Activated CD4-positive, alpha-beta T cell treated with anti-CD3 and anti-CD28 coated beads, Interleukin-2, amount 50 U/mL, for 4 hours (primary cell): ENCODE measurements at regions not wholly inside any gene's neighbourhood (a gene's known extent, or its start where the extent isn't known, plus 50 kb on each side); places are given as distances from the start of the nearest gene placed in this dataset.
"Not testable (repeated sequence)": the region's sequence is repeated elsewhere in the genome, so short reads cannot be mapped to it uniquely, and the experiment has no call there.

Experiments used
- DNase-seq, 2 experiments: peaks; one replicate each; pipeline ENCODE4 v3.0.0-alpha.2; 2020

DNA sequence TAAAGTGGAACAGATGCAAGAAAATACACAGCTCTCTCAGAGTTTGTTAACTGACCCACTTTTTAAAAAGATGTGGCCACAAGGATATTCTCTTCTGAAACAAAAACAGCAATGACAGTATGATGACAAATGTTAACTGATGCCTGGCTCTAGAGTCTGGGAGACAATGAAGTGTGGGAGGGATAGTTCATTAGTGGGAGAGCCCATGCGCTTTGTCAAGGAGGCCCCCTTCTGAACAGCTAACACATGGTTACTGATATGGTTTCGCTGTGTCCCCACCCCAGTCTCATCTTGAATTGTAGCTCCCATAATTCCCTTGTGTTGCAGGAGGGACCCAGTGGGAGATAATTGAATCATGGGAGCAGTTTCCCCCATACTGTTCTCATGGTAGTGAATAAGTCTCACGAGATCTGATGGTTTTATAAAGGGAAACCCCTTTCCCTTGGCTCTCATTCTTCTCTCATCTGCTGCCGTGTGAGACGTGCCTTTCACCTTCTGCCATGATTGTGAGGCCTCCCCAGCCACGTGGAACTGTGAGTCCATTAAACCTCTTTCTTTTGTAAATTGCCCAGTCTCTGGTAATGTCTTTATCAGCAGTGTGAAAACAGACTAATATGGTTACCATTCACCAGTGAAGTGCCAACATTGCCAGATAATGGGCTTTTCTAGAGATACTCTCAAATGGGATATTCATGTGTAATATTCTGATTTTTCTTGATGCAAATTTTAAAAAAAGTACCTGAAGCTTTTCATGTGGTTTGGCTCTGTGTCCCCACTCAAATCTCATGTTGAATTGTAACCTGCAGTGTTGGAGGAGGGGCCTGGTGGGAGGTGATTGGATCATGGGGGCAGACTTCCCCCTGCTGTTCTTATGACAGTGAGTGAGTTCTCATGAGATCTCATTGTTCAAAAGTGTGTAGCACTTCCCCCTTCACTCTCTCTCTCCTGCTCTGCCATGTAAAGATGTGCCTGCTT is 435.8 kb downstream of the SHISA9 start:
- not testable (repeated sequence) for DNase-seq

DNA sequence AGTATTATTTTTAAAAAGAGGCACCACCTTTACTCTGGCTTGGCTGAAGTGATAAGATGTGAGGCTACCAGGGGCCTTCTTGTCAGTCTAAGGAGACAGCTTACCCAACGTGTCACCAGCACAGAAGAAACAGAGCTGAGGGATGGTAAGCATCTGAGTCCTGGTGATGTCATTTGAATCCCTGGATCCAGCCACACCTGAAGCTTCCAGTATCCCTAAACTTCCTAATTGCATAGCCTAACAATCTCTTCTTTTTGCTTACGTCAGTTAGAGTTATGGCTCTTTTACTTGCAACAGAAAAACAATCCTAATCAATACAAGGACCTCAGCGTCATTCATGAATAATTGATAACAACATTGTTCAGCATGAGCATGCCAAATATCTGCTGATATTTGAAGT is 436.6 kb downstream of the SHISA9 start:
- no peak for DNase-seq

DNA sequence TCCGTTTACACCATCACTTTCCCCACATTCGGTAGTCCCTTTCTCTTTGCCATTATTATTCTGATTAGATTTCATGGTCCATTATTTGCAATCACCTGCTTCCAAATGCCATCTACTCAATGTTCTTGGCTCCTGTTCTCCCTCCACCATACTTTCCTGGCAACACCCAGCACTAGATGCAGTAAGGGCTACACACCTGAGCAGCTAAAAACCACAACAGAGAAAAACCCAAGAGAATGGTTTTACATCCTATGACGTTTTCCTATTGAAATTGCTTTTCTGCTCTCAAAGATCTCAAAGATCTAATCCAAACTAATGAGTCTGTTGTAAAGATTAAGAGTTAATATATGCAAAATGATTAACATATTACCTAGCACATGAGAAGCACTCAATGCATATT is 441.3 kb downstream of the SHISA9 start:
- DNase-seq = no peak

DNA sequence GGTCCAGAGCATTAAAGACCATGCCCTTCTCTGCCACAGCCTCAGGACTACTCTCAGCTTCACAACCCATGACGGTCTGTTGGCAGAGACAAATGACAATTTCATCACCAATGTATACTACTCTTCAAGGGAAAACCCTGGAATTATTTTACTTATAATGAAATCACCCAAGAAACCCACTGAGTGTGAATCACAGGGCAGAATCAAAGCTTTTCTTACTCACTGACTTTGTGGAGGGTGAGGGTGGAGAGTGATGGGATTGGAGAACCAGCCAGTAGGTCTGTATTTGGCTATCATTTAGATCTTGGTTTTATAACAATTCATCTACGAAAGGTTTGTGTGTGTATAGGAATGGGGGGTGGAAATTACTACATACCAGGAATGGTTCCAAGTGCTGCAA is 442.6 kb downstream of the SHISA9 start:
- no peak for DNase-seq

DNA sequence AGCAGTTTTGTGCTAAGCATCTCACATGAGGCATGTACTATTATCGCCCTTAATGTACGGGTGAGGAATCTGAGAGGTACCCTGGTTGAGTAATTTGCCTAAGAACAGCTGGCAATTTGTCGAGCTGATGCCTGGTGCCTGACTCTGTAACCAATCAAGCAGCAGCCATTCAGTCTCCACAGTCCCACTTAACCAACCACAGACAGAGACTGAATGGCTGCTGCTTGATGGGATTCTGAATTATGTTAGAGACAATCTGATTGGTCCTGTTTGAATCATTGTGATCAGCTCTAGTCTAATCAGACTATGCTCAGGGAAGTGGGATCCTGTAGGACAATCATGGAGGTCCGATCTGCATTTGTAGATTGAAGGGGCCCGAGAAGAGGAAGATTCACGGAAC is 447.0 kb downstream of the SHISA9 start:
- DNase-seq = no peak

DNA sequence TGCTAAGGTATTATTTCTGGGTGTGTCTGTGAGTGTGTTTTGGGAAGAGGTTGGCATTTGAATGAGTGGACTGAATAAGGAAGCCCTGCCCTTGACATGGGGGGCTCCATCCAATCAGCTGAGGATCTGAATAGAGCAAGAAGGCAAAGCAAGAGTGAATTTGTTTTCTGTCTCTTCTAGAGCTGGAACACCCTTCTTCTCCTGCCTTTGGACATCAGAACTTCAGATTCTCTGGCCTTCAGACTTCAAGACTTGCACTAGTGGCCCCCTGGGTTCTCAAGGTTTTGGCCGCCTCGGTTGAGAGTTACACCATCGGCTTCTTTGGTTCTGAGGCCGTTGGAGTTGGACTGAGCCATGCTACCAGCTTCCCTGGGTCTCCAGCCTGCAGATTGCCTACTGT is 448.6 kb downstream of the SHISA9 start:
- no peak for DNase-seq

DNA sequence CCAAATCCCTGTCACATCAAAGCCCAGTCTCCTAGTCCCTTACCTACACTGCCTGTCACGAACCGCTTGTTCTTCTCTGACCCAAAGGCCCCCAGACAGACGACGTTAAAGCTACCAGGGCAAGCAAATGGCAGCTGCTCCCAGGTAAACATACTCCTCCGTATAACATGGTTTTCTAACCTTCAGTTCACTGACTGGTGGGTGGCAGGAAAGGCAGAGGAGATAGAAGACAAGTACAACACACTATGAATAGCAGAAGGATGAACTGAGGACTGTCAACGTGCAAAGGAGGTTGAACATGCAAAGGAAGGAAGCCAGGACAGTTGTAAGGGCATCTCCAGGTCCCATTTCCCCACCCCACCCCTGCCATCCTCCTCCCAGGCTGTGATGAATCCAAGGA is 449.8 kb downstream of the SHISA9 start:
- no peak for DNase-seq

DNA sequence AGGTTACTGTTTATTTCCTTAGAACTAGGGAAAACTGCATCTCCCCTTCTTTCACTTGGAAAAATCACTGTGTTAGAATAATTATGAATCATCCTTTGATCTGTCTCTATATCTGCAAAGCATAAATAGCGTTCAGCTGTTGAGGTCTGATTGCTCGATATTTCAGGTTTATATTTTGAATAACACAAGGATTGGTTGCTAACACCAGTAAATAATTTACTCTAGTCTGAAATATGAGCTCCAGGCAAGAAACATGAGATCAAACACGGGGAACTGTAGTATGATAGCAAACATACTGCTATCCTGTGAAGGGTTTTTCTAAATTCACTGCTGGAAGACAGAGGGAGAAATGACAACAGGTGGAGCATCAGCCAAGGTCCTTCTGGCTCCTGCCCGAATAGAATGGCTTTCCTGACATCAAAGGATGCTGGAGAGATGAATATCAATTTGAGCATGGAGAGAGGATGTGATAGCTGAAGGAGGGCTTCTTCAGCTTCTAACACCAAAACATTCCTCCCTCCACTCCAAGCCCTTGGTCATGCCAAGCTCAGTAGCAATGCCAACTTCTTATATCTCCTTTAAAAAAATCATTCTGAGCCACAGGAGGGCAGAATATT is 450.3 kb downstream of the SHISA9 start:
- no peak for DNase-seq

DNA sequence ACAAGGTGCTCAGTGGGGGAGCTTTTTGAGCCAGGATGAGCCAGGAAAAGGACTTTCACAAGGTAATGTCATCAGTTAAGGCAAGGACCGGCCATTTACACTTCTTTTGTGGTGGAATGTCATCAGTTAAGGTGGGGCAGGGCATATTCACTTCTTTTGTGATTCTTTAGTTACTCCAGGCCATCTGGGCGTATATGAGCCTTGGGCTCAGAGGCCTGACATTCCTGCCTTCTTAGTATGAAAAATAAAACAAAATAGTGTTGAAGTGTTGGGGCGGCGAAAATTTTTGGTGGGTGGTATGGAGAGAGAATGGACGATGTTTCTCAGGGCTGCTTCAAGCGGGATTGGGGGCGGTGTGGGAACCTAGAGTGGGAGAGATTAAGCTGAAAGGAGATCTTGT is 451.4 kb downstream of the SHISA9 start:
- not testable (repeated sequence) for DNase-seq

DNA sequence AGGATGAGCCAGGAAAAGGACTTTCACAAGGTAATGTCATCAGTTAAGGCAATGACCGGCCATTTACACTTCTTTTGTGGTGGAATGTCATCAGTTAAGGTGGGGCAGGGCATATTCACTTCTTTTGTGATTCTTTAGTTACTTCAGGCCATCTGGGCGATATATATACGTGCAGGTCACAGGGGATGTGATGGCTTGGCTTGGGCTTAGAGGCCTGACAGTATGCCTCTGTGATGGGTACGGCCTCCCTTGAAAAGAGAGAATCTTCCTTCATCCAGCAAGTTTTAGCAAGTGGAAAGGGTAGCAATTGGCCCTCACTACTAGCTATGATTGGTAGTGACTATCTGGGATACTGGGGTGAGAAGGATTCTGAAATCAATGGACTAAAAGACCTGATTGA is 456.4 kb downstream of the SHISA9 start:
- not testable (repeated sequence) for DNase-seq

DNA sequence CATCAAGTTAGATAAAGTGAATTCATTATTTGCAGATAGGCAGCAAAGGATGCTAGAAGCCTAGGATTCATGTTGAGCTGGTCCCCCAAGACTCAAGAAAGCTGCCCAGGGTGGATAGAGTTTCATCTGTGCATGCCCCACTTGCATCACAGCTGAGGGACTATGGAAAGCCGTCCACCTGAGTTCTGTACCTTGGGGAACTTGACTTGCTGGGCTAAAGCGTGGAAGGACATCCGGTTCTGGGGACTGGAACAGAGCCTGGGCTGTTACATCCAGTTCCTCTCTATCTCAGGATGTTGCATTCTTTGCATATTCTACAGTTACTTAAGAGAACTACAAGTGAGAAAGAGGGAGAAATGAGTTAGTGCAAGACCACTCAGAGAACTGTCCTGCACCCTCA is 458.4 kb downstream of the SHISA9 start:
- DNase-seq = no peak

DNA sequence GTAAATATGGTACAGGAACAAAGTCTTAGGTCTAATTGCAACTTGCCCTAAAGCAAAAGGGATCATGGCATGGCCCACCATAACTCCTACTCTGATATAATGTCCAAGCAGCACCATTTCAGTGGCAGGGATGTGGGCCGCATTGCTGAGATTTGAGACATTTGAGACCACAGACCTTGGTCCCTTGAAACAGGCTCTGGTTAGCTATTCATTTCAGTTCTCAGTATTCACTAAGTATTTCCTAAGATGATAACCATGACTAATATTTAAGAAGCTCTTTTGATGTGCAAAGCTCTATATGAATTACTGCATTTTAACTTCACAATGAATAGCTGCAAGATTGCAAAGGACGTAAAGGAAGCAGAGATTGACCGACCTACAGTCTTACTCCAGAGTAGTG is 471.0 kb downstream of the SHISA9 start:
- no peak for DNase-seq

DNA sequence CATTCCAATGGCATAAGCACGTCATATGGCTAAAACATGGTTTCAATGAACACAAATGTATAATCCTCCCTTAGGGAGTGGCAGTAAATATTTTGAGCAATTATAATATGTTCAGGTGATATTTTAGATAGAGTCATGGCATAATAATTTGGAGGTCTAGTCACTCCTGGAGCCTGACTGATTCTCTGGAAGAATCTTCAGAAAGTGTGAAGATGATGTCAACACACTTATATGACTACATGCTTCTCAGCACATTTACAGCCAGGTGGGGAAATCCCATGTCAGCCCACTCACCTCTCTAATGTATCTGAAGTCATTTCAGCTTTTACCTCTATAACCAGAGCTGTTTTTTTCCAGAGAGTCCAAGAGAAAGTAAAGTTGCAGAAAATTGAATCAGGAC is 474.8 kb downstream of the SHISA9 start:
- no peak for DNase-seq

DNA sequence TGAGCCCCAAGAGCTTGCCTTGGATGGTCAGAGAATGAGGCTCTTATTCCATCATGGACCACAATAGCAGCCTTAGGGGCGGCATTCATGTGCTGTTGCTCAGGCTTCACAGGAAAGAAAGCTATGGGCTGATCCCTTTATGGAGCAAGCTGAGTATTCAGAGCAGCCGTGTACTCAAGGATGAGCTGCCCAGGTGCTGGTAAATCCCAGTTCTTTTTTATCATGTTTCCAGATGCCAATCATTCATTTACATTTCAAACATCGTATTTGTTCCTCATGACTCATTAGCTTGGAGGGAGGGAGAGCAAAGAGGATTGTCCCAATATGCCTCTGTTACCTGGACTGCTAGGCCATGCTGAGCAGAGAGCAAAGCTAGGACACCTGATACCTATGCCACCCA is 475.7 kb downstream of the SHISA9 start:
- no peak for DNase-seq

DNA sequence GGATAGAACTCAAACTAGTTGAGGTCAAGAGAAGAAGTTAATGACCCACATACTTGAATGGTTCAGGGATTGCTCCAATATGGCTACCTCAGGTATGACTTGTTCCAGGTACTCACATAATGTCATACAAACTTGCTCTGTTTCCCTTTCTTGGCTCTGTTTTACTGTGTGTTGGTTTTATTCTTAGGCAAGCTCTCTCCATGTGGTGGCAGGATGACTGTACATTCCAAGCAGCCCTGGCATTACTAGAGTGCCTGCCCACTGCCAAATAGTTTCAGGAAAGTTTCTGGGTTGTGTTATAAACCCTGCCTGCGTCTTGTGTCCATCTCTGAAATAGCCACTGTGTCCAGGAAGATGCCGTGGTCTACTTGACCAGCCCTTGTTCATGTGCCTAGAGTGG is 476.8 kb downstream of the SHISA9 start:
- no peak for DNase-seq

DNA sequence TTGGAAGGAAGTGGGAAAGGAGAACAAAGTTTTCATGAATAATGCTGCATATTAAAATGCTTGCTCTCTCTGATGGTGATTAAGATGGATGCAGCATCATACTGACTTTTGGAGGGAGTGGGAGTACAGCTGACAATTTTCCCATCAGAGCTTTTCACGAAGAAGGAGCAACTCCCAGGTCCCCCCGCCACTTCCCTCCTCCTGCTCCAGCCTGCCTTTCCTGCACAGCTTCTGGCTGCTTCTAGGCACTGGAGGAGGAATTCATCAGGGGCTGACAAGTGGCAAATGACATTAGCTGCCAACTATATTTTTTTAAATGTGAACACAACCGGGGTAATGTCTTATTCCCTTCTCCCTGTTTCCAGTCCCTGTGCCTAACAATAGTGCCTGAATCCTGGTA is 477.9 kb downstream of the SHISA9 start:
- DNase-seq = no peak

DNA sequence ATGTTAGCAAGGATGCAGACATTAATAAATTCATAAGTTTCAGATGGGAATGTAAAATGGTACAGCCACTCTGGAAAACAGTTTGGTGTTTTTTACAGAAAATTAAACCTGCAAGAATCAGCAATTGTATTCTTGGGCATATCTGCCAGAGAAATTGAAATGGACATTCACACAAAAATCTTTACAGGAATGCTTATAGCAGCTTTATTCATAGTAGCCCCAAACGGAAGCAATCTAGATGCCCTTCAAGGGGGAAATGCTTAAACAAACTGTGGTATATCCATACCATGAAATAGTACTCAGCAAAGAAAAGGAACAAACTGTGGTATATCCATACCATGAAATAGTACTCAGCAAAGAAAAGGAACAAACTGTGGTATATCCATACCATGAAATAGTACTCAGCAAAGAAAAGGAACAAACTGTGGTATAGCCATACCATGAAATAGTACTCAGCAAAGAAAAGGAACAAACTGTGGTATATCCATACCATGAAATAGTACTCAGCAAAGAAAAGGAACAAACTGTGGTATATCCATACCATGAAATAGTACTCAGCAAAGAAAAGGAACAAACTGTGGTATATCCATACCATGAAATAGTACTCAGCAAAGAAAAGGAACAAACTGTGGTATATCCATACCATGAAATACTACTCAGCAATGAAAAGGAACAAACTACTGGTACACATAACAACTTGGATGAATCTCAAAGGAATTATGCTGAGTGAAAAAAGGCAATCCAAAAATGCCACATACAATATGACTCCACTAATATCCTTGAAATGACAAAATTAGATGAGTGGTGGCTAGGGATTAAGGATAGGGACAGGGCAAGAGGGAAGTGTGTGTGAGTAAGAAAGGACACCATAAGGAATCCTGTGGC is 484.0 kb downstream of the SHISA9 start:
- not testable (repeated sequence) for DNase-seq

DNA sequence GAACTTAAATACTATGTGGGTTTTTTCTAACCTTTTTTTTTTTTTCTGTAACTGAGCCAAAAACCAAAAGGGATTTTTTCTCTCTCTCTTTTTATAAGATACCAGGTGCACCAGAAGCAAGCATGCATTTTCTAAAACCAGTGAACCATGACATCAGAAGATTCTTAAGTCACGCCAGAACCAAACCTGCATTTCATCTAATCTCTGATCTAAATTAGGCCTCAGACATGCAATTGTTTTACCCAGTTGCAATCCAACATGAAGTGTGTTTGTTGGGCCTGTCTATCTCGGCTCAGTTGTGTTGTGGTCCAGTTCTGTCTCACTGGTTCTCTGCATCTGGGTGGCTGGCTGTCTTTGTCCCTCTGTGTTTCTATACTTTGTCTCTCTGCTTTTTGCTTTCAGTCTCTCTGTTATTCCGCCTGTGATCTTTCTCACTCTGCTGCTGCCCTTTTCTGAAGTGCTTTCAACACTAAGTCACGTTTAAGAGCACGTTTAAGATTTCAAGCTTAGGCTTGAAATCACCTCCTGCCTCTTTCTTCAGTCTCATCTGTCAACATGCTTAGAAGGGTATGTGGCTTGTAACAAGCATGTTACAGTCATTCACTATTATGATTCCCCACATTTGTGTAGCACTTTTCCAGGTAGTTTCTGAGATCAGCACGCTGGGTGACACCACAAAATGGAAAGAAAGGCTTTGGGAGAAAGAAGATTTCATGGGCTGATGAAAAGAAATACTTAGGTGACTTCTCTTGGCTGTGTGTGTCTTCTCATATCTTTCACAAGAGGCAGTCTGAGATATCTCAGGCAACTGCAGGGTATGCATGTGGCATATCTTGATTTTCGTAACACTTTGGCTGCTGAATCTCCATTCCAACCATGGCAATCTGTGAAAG is 488.9 kb downstream of the SHISA9 start:
- no peak for DNase-seq

DNA sequence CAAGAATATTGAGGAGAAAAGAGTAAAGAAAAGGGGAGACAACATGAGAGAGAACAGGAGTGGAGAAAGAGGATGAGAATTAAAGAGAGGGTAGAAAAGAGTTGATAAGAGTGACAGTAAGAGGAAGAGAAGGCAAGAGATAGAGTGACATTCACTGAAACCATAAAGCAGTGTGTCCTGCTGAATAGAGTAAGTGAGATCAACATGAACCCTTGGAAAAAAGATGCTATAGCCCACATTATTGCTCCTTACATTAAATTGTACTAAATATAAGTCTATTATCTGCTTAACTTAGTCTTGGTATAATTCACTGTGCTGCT is 489.5 kb downstream of the SHISA9 start:
- DNase-seq = no peak

DNA sequence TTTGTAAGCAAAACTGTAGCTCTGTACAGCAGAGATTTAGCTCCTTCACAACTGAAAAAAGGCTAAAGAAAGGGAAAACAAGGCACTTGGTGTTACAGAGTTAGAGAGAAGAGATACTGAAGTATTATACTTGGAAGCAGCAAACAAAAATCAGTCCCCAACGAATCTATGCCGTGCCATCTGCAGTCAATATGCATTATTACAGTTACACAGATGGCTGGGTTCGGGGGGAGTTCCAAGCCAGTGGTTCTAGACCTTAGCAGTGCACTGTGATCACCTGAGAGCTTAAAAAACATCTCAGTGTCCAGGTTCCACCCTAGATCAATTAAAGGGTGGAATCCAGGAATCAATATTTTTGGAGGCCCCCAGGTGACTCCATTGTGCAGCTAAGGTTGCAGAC is 489.9 kb downstream of the SHISA9 start:
- no peak for DNase-seq

DNA sequence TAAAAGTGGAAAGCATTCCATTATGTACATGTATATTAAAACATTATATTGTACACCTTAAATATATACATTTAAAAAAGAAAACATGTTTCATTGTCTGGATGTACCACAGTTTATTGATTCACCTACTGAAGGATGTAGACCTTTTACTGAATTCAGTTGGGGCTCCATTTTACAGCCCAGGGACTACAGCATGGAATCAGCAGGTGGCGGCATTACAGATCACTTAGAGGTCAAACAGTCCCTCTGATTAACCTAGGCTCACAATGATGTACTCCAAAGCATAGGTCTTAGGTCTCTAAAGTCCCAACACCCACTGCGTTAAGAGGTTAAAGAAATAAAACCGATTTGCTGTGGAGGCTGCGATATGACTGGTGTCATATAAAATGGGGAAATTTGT is 490.9 kb downstream of the SHISA9 start:
- DNase-seq = no peak

DNA sequence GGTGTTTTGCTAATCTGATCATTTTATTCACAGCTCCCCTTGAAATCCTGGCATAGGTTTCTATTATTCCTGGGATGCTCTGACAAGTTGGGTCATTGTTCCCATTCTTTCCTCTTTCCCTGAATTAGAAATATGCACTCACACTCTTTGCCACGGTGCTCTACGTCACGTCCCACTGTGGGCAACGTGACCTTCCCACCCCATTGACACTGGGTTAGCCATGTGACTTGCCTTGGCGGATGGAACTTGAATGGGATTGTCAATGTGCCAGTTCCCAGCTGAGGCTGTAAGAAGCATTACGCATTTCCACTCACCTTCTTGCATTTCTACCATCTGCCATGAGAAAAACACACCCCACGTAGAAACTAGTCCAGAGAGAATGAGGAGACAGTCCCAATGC is 492.4 kb downstream of the SHISA9 start:
- DNase-seq = no peak

DNA sequence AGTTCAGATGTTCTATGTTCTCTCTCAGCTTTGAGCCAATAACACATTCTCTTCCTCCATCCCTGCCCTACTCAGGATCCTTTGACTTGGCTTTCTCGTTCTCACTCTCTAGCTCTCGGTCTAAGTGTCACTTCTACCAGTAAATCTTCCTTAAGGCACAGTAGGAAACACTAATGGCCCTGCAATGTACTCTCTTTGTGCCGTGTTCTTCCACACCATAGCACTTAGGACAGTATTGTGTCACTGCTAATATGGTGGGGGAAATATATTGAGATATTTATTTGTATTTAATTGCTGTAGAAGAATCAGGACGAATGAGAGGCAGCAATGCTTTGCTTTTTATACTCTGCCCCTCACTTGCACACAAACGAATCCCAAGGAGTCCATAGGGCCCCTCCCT is 493.1 kb downstream of the SHISA9 start:
- DNase-seq = no peak
